ENCODE measurements at regions not wholly inside any gene's neighbourhood (a gene's known extent, or its start where the extent isn't known, plus 50 kb on each side); places are given as distances from the start of the nearest gene placed in this dataset.

- Histone ChIP-seq H3K4me3 (ENCODE audit: low read length) (no peak overlapping the region), H3K27me3 (ENCODE audit: control insufficient read depth, insufficient read depth, low read length) (peaks cover 2% of the 10 kb centered on the region), H3K9me3 (replicated peaks; ENCODE audit: control insufficient read depth, low read depth, low read length) (peaks cover 2% of the 10 kb centered on the region), H3K27ac (ENCODE audit: low read length) (no peak overlapping the region), H3K4me1 (ENCODE audit: control insufficient read depth, insufficient read depth, low read length) (peaks cover 7% of the 10 kb centered on the region), H3K36me3 (ENCODE audit: control insufficient read depth, insufficient read depth, low read length) (no peaks in the 10 kb centered on the region)
- WGBS (ENCODE audit: insufficient coverage), result 33% methylated on average over 5 of the region's 10 CpGs
- DNase-seq, result peak; percentile 27
Observed at GRCh38 chr11:116563028-116563711, 209.6 kb downstream of the BUD13 start.

DNA sequence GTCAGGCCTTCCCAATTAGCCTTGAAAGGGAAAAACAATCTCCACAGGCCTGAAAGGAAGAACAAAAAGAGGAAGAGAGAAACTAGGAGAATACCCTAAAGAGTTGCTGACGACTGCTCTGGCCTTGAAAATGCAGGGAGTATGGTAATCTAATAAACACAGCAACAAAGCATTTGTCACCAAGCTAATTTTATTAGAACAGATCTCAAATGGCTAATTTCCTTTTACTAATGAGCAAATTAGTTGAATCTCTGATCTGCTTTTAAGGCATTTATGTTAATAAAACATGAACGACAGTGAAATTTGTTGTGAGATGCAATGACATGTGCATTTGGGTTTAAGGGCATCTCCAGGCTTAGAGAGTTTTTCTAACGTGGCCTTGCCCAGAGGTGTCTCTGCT lies 212.2 kb downstream of the BUD13 start:
- peaks cover 7% of the 10 kb centered on the region for H3K4me1 ChIP-seq (ENCODE audit: control insufficient read depth, insufficient read depth, low read length)
- DNase-seq, result no peak
- WGBS (ENCODE audit: insufficient coverage), result 67% methylated on average over 1 of the region's 3 CpGs
- H3K9me3 ChIP-seq (replicated peaks; ENCODE audit: control insufficient read depth, low read depth, low read length), result no peaks in the 10 kb centered on the region
- H3K27ac ChIP-seq (ENCODE audit: low read length), result no peak overlapping the region
- no peak overlapping the region for H3K4me3 ChIP-seq (ENCODE audit: low read length)
- H3K36me3 ChIP-seq (ENCODE audit: control insufficient read depth, insufficient read depth, low read length), result no peaks in the 10 kb centered on the region
- H3K27me3 ChIP-seq (ENCODE audit: control insufficient read depth, insufficient read depth, low read length), result no peaks in the 10 kb centered on the region

DNA sequence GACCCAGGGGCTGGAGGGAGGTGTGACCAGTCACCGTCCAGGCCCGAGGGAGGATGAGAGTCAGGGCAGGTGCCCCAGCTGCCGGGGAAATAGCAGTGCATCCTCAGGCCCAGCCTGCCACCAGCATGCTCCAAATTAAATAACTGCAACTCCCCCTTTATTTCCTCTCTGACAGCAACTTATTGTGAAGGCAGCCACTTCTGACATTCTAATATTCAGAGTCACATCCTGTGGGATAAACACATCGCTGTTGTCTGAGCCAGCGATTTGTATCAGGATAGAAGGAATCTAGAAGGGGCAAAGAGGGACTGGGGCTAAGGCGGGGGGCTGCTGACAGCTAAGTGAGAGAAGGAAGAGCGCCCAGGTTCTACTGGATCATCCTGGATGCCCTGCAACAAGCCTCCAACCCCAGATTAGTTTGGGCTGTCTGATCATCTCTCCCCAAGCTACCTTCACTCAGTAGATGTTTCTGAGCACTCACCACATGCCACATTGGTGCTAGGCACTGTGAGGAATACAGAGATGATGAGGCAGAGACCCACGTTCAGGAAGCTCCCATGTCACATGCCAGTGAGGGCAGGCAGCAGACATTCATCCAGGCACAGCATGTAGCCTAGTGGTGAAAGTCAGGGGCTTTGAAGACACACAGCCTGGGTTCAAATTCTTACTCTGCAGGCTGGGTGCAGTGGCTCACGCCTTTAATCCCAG lies 214.1 kb downstream of the BUD13 start:
- peaks cover 7% of the 10 kb centered on the region for H3K4me1 ChIP-seq (ENCODE audit: control insufficient read depth, insufficient read depth, low read length)
- no peaks in the 10 kb centered on the region for H3K36me3 ChIP-seq (ENCODE audit: control insufficient read depth, insufficient read depth, low read length)
- H3K27ac ChIP-seq (ENCODE audit: low read length), result no peak overlapping the region
- H3K27me3 ChIP-seq (ENCODE audit: control insufficient read depth, insufficient read depth, low read length), result no peaks in the 10 kb centered on the region
- WGBS (ENCODE audit: insufficient coverage), result 50% methylated on average over 2 of the region's 9 CpGs
- DNase-seq, result no peak
- H3K9me3 ChIP-seq (replicated peaks; ENCODE audit: control insufficient read depth, low read depth, low read length), result no peaks in the 10 kb centered on the region
- H3K4me3 ChIP-seq (ENCODE audit: low read length), result no peak overlapping the region

DNA sequence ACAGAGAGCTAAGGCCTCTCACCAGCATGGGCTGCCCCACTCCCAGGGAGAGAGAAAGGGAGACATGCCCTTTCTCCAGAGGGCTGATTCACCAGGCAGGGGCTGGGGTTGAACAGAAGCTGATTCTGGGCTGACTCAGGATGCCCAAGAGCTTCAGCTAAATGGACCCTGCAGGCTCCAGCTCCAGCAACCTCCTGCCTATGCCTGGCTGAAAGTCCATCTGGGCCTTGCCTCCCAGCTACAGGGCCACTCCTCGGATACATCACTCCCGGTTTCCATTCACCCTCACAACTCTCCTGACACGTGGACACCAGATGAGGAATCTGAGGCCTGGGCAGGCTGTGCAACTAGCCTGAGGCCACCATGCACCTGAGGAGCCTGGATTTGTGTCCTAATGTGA lies 215.5 kb downstream of the BUD13 start:
- Histone ChIP-seq H3K4me3 (ENCODE audit: low read length) (no peak overlapping the region), H3K9me3 (replicated peaks; ENCODE audit: control insufficient read depth, low read depth, low read length) (no peaks in the 10 kb centered on the region), H3K4me1 (ENCODE audit: control insufficient read depth, insufficient read depth, low read length) (no peaks in the 10 kb centered on the region), H3K27me3 (ENCODE audit: control insufficient read depth, insufficient read depth, low read length) (no peaks in the 10 kb centered on the region), H3K27ac (ENCODE audit: low read length) (no peak overlapping the region), H3K36me3 (ENCODE audit: control insufficient read depth, insufficient read depth, low read length) (no peaks in the 10 kb centered on the region)
- WGBS (ENCODE audit: insufficient coverage), result 60% methylated on average over 2 of the region's 3 CpGs
- no peak for DNase-seq

DNA sequence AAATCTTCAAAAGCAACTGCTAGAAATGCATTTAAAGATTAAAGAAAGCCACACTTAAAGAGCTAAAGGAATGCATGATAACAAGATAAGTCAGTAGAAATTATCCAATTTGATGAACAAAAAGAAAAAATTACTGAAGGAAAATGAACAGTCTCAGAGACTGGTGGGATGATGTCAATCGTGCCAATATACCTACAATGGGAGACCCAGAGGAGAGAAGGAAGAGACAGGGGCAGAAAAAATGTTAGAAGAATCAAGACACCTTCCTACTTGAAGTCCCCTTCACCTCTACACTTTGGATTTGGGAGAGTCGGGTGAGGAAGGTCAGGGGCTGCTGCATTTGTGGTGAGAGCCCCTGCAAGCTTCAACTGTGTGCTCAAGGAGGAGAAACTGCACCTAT lies 216.3 kb downstream of the BUD13 start:
- WGBS (ENCODE audit: insufficient coverage), result 60% methylated on average over 1 of the region's 2 CpGs

GRCh38 chr11:116553482-116553881 lies 219.3 kb downstream of the BUD13 start:
- Histone ChIP-seq H3K36me3 (ENCODE audit: control insufficient read depth, insufficient read depth, low read length) (no peaks in the 10 kb centered on the region), H3K27me3 (ENCODE audit: control insufficient read depth, insufficient read depth, low read length) (no peaks in the 10 kb centered on the region), H3K9me3 (replicated peaks; ENCODE audit: control insufficient read depth, low read depth, low read length) (peaks cover 3% of the 10 kb centered on the region), H3K4me1 (ENCODE audit: control insufficient read depth, insufficient read depth, low read length) (no peaks in the 10 kb centered on the region), H3K4me3 (ENCODE audit: low read length) (no peak overlapping the region), H3K27ac (ENCODE audit: low read length) (no peak overlapping the region)
- WGBS (ENCODE audit: insufficient coverage), result no CpG with 5 or more reads among the region's 5 CpGs
- DNase-seq, result no peak

More for the DNA sequence above, 216.3 kb downstream of the BUD13 start:
- no peak overlapping the region for H3K4me3 ChIP-seq (ENCODE audit: low read length)
- no peak for DNase-seq
- H3K27me3 ChIP-seq (ENCODE audit: control insufficient read depth, insufficient read depth, low read length), result no peaks in the 10 kb centered on the region
- no peaks in the 10 kb centered on the region for H3K4me1 ChIP-seq (ENCODE audit: control insufficient read depth, insufficient read depth, low read length)
- H3K36me3 ChIP-seq (ENCODE audit: control insufficient read depth, insufficient read depth, low read length), result no peaks in the 10 kb centered on the region
- no peaks in the 10 kb centered on the region for H3K9me3 ChIP-seq (replicated peaks; ENCODE audit: control insufficient read depth, low read depth, low read length)
- no peak overlapping the region for H3K27ac ChIP-seq (ENCODE audit: low read length)

DNA sequence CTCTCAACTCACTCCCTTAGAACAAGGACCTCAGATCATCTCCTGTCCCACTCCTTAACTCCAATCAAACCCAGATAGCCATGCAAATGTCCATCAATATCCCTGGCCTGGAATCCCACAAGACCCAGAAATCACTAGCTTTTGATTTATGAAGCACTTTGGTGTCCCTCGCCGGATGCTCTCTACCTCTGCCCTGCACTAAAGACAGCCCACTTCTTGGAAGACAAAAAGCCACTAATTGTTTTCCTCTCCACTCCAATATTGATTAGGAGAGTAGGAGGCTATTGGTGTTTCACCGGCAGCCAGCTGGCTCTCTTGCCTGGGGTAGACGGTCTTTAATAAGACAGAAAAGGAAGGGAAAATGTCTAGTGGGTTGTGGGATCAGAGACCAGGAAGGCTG lies 221.2 kb downstream of the BUD13 start:
- Histone ChIP-seq H3K27ac (ENCODE audit: low read length) (no peak overlapping the region), H3K9me3 (replicated peaks; ENCODE audit: control insufficient read depth, low read depth, low read length) (peaks cover 5% of the 10 kb centered on the region), H3K4me3 (ENCODE audit: low read length) (no peak overlapping the region), H3K4me1 (ENCODE audit: control insufficient read depth, insufficient read depth, low read length) (no peaks in the 10 kb centered on the region), H3K36me3 (ENCODE audit: control insufficient read depth, insufficient read depth, low read length) (no peaks in the 10 kb centered on the region), H3K27me3 (ENCODE audit: control insufficient read depth, insufficient read depth, low read length) (no peaks in the 10 kb centered on the region)
- whole genome bisulfite sequencing (ENCODE audit: insufficient coverage), result 60% methylated on average over 1 of the region's 4 CpGs
- DNase-seq, result no peak

DNA sequence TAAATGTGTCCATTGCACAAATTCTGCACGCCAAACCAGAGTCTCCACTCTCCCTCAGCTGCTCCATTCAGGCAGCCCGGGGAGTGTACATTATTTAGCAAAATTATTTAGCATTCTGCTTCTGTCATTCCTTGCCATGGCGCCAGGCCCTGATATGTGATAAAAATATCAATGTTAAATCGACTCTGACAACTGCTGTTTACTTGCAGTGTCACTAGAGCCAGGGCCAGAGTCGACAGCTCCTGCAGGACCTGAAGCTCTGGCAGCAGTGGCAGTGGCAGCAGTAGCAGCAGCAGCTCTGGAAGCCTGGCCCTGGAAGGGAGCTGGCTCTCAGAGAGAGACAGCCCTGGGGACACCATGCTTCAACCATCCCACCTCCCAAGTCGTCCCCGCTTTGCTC lies 224.5 kb downstream of the BUD13 start:
- no peak for DNase-seq
- H3K36me3 ChIP-seq (ENCODE audit: control insufficient read depth, insufficient read depth, low read length), result no peaks in the 10 kb centered on the region
- H3K9me3 ChIP-seq (replicated peaks; ENCODE audit: control insufficient read depth, low read depth, low read length), result peaks cover 5% of the 10 kb centered on the region
- WGBS (ENCODE audit: insufficient coverage), result 80% methylated on average over 3 of the region's 7 CpGs
- H3K27me3 ChIP-seq (ENCODE audit: control insufficient read depth, insufficient read depth, low read length), result peaks cover 6% of the 10 kb centered on the region
- no peaks in the 10 kb centered on the region for H3K4me1 ChIP-seq (ENCODE audit: control insufficient read depth, insufficient read depth, low read length)
- H3K27ac ChIP-seq (ENCODE audit: low read length), result no peak overlapping the region
- no peak overlapping the region for H3K4me3 ChIP-seq (ENCODE audit: low read length)

DNA sequence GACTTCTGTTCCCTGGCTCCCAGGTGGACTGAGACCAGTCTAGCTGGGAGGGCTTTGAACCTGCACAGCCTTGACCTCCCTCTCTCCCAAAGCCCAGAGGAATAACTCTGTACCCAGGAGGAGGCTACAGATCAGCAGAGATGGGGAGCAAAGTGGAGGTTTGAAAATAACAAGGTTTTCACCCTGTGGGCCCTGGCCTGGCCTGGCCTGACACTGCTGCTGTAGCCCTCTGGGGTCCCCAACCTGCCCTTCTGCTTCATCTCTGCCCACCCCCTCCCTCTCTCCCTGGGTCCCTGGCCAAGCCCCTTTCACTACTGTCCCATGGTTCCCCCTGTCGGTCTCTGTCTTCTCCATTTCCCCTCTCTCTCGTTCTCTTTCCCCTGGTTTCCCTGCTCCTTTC lies 225.2 kb downstream of the BUD13 start:
- Histone ChIP-seq H3K36me3 (ENCODE audit: control insufficient read depth, insufficient read depth, low read length) (no peaks in the 10 kb centered on the region), H3K27ac (ENCODE audit: low read length) (no peak overlapping the region), H3K4me3 (ENCODE audit: low read length) (no peak overlapping the region), H3K9me3 (replicated peaks; ENCODE audit: control insufficient read depth, low read depth, low read length) (peaks cover 5% of the 10 kb centered on the region), H3K4me1 (ENCODE audit: control insufficient read depth, insufficient read depth, low read length) (no peaks in the 10 kb centered on the region), H3K27me3 (ENCODE audit: control insufficient read depth, insufficient read depth, low read length) (peaks cover 6% of the 10 kb centered on the region)
- DNase-seq, result no peak
- WGBS (ENCODE audit: insufficient coverage), result 37% methylated on average over 2 of the region's 2 CpGs

- Histone ChIP-seq H3K36me3 (ENCODE audit: control insufficient read depth, insufficient read depth, low read length) (no peaks in the 10 kb centered on the region), H3K9me3 (replicated peaks; ENCODE audit: control insufficient read depth, low read depth, low read length) (peaks cover 5% of the 10 kb centered on the region), H3K27me3 (ENCODE audit: control insufficient read depth, insufficient read depth, low read length) (peaks cover 6% of the 10 kb centered on the region), H3K4me1 (ENCODE audit: control insufficient read depth, insufficient read depth, low read length) (no peaks in the 10 kb centered on the region), H3K27ac (ENCODE audit: low read length) (no peak overlapping the region), H3K4me3 (ENCODE audit: low read length) (no peak overlapping the region)
- DNase-seq, result no peak
- WGBS (ENCODE audit: insufficient coverage), result no CpG with 5 or more reads among the region's 6 CpGs
Observed at GRCh38 chr11:116545912-116546311, 226.9 kb downstream of the BUD13 start.

Data from muscle of leg (tissue), 3 donors.